ENCODE measurements at regions not wholly inside any gene's neighbourhood (a gene's known extent, or its start where the extent isn't known, plus 50 kb on each side); places are given as distances from the start of the nearest gene placed in this dataset.

DNA sequence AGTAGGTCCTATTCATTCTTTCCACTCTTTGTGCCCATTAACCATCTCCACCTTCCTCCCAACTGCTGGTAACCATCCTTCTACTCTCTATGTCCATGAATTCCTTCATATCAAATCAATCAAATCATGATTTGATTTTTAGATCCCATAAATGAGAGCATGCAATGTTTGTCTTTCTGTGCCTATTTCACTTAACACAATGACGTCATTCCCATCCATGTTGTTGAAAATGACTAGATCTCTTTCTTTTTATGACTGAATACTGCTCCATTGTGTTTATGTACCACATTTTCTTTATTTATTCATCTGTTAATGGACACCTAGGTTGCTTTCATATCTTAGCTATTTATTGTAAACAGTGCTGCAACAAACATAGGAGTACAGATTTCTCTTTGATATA, 827.3 kb upstream of the NRXN1 start:
- no peak for ATAC-seq
- TF ChIP-seq POLR2A (IDR thresholded peaks at IDR 0.05): no peak
- TF ChIP-seq, protein P1, sequence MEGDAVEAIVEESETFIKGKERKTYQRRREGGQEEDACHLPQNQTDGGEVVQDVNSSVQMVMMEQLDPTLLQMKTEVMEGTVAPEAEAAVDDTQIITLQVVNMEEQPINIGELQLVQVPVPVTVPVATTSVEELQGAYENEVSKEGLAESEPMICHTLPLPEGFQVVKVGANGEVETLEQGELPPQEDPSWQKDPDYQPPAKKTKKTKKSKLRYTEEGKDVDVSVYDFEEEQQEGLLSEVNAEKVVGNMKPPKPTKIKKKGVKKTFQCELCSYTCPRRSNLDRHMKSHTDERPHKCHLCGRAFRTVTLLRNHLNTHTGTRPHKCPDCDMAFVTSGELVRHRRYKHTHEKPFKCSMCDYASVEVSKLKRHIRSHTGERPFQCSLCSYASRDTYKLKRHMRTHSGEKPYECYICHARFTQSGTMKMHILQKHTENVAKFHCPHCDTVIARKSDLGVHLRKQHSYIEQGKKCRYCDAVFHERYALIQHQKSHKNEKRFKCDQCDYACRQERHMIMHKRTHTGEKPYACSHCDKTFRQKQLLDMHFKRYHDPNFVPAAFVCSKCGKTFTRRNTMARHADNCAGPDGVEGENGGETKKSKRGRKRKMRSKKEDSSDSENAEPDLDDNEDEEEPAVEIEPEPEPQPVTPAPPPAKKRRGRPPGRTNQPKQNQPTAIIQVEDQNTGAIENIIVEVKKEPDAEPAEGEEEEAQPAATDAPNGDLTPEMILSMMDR (IDR thresholded peaks at IDR 0.05 in 4 of 5, conservative IDR thresholded peaks at IDR 0.05 in 1 of 5): no peak
- H3K36me3 ChIP-seq: no peaks in the 10 kb centered on the region
- in situ Hi-C loops (cut with MboI; ENCODE audit: low sequenced_read_pairs in 4 of 4): no loop called here
- H3K4me3 ChIP-seq: no peak overlapping the region
- no peaks in the 10 kb centered on the region for H3K4me1 ChIP-seq
- H3K9me3 ChIP-seq: no peaks in the 10 kb centered on the region
- intact Hi-C loops (cut with DNase I; ENCODE audit: low total_unique reads): no loop called here
- DNase-seq: no peak
- no peak overlapping the region for H3K27ac ChIP-seq
- no peaks in the 10 kb centered on the region for H3K27me3 ChIP-seq

DNA sequence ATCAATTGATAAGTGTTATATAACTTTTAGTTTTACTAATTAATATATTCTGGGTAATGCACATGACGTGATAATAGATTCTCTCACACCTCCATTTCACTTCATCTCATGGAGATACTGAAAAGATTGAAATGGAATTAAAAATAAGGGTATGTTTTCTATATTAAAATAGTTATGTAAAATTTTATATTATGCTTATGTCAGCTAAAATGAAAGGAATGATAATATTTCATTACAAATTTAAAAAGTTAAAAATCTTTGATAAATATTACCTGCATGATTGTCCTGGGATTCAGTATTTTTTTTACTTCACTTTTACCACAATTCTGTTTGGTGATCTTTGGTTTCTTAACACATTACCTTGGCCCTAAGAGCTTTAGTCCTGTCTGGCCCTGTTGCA, 823.8 kb upstream of the NRXN1 start:
- DNase-seq (no peak), ATAC-seq (no peak)
- Histone ChIP-seq H3K9me3 (no peaks in the 10 kb centered on the region), H3K27me3 (no peaks in the 10 kb centered on the region), H3K4me1 (no peaks in the 10 kb centered on the region), H3K4me3 (no peak overlapping the region), H3K27ac (no peak overlapping the region), H3K36me3 (no peaks in the 10 kb centered on the region)
- in situ Hi-C loops (cut with MboI; ENCODE audit: low sequenced_read_pairs in 4 of 4): no loop called here
- no peak for TF ChIP-seq POLR2A (IDR thresholded peaks at IDR 0.05)
- TF ChIP-seq, protein P1 (IDR thresholded peaks at IDR 0.05 in 4 of 5, conservative IDR thresholded peaks at IDR 0.05 in 1 of 5): no peak
- intact Hi-C loops (cut with DNase I; ENCODE audit: low total_unique reads): no loop called here

DNA sequence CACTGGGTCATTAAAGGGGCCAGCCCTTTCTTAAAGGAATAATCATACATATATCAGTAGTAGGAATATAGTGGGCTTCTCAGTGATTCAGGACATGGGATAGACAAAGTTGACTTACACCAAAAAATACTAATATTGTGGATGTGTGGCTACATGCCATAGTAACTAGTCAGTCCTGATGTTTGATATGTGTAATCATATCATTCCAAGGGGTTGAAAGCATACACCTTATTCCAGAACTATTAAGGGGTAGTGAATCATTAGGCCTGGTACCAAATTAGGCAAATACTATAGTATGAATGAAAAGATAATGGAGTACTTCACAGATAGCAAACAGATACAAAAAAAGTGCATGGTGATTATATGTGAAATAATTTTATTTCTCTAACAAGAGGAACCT, 814.9 kb upstream of the NRXN1 start:
- intact Hi-C loops (cut with DNase I; ENCODE audit: low total_unique reads): no loop called here
- Histone ChIP-seq H3K4me3 (no peak overlapping the region), H3K36me3 (no peaks in the 10 kb centered on the region), H3K27me3 (no peaks in the 10 kb centered on the region), H3K27ac (no peak overlapping the region), H3K4me1 (no peaks in the 10 kb centered on the region), H3K9me3 (no peaks in the 10 kb centered on the region)
- TF ChIP-seq, protein P1 (IDR thresholded peaks at IDR 0.05 in 4 of 5, conservative IDR thresholded peaks at IDR 0.05 in 1 of 5): no peak
- TF ChIP-seq POLR2A (IDR thresholded peaks at IDR 0.05): no peak
- in situ Hi-C loops (cut with MboI; ENCODE audit: low sequenced_read_pairs in 4 of 4): no loop called here
- ATAC-seq: no peak
- no peak for DNase-seq

DNA sequence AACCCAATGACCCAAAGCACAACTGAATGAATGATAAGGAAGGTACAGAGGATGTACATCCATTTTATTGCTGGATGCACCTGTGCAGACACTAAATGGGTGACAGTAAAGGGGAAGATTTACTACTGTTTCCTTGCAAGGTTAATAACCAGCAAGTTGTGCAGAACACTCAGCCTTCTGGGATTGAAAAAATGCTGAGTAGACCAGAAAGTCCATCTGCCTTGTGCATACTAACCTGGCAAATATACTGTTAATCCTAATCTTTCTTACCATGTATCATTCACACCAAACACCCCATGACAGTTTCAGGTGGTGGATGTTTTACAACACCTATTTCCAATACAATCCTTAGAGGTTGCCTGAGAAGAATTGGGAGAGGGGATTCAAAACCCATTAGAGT, 814.1 kb upstream of the NRXN1 start:
- no peaks in the 10 kb centered on the region for H3K4me1 ChIP-seq

DNA sequence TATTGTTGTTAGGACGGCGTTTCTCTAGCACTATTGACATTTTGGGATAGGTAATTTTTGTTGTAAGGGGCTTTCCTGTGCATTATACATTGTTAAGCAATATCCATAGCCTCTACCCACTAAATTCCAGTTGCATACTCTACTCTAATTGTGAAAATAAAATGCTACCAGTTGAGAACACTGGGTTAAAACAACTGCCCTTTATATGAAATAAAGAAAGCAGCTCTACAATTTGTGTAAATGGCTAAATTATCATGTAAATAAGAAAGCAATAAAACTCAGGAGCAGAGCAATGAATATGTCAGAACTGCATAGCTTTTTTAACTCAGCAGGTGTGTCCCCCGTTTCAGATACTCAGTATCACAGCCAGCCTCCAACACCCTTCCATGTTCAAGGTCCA, 812.7 kb upstream of the NRXN1 start:
- in situ Hi-C loops (cut with MboI; ENCODE audit: low sequenced_read_pairs in 4 of 4): no loop called here
- no peaks in the 10 kb centered on the region for H3K9me3 ChIP-seq
- no peak overlapping the region for H3K27ac ChIP-seq
- H3K4me3 ChIP-seq: no peak overlapping the region
- ATAC-seq (no peak), DNase-seq (no peak)
- H3K36me3 ChIP-seq: no peaks in the 10 kb centered on the region
- no peaks in the 10 kb centered on the region for H3K27me3 ChIP-seq
- intact Hi-C loops (cut with DNase I; ENCODE audit: low total_unique reads): no loop called here
- no peaks in the 10 kb centered on the region for H3K4me1 ChIP-seq
- no peak for TF ChIP-seq POLR2A (IDR thresholded peaks at IDR 0.05)
- TF ChIP-seq, protein P1 (IDR thresholded peaks at IDR 0.05 in 4 of 5, conservative IDR thresholded peaks at IDR 0.05 in 1 of 5): no peak

More for the DNA sequence above, 814.1 kb upstream of the NRXN1 start:
- ATAC-seq (no peak), DNase-seq (no peak)
- Histone ChIP-seq H3K36me3 (no peaks in the 10 kb centered on the region), H3K9me3 (no peaks in the 10 kb centered on the region), H3K4me3 (no peak overlapping the region), H3K27ac (no peak overlapping the region), H3K27me3 (no peaks in the 10 kb centered on the region)
- TF ChIP-seq POLR2A (IDR thresholded peaks at IDR 0.05): no peak
- TF ChIP-seq, protein P1 (IDR thresholded peaks at IDR 0.05 in 4 of 5, conservative IDR thresholded peaks at IDR 0.05 in 1 of 5): no peak
- intact Hi-C loops (cut with DNase I; ENCODE audit: low total_unique reads): no loop called here
- in situ Hi-C loops (cut with MboI; ENCODE audit: low sequenced_read_pairs in 4 of 4): no loop called here

Data from gastrocnemius medialis (tissue), 4 donors.